SK-N-SH (cell line): ENCODE measurements at regions not wholly inside any gene's neighbourhood (a gene's known extent, or its start where the extent isn't known, plus 50 kb on each side); places are given as distances from the start of the nearest gene placed in this dataset.

Source experiments
- CTCF ChIA-PET: fragments of 300-600, 350-600 bp; formaldehyde crosslinking; extraction: SDS; loops from one replicate; lab custom pipeline; 2021; lab: Yijun Ruan, JAX
- POLR2A ChIA-PET: fragments of 350-600 bp; sonication (Branson Sonifier 250); formaldehyde crosslinking; extraction: SDS; loops from one replicate; lab custom pipeline; 2020; ENCODE audit warnings: antibody characterized with exemption, inconsistent platforms; lab: Yijun Ruan, JAX
- DNase-seq: peaks from one replicate; pipeline ENCODE4 v3.0.0; 2012
- H2AFZ ChIP-seq: fragments of 200-600 bp; sonication (generic); 2 replicates; pipeline ENCODE4 v1.8.1; 2016; ENCODE audit warnings: antibody characterized with exemption, mild to moderate bottlenecking, low read depth
- H3F3A ChIP-seq: fragments of 200-600 bp; sonication (generic); replicated peaks from 2 replicates; pipeline ENCODE3; 2016; ENCODE audit warnings: antibody characterized with exemption, mild to moderate bottlenecking; ENCODE audit not compliant: insufficient read depth
- H3K27ac ChIP-seq, 2 experiments: fragments of 200-500 bp in 1 of 2; fragments of 200-600 bp in 1 of 2; sonication (Bioruptor generic) in 1 of 2; sonication (generic), shearing (Covaris generic) in 1 of 2; 2 replicates each; pipeline versions ENCODE4 v1.5.1 to v1.6.1; 2014 to 2016; ENCODE audit warnings: low read depth in 2 of 2, inconsistent platforms in 1 of 2, low read length in 1 of 2, mild to moderate bottlenecking in 1 of 2, mixed read lengths in 1 of 2
- H3K27me3 ChIP-seq: fragments of 200-600 bp; sonication (generic), shearing (Covaris generic); 2 replicates; pipeline ENCODE4 v1.6.1; 2016; ENCODE audit warnings: mixed run types; ENCODE audit not compliant: insufficient read depth
- H3K36me3 ChIP-seq, 2 experiments: fragments of 200-500 bp in 1 of 2; fragments of 200-600 bp in 1 of 2; sonication (Bioruptor generic) in 1 of 2; sonication (generic) in 1 of 2; replicated peaks in 1 of 2; 2 replicates each; pipeline versions ENCODE3 to v1.5.1; 2014 to 2016; ENCODE audit warnings: low read length in 1 of 2, mild to moderate bottlenecking in 1 of 2; ENCODE audit not compliant: insufficient read depth in 2 of 2, control insufficient read depth in 1 of 2
- H3K4me1 ChIP-seq, 2 experiments: fragments of 200-500 bp in 1 of 2; fragments of 200-600 bp in 1 of 2; sonication (Bioruptor generic) in 1 of 2; sonication (generic), shearing (Covaris generic) in 1 of 2; 2 replicates each; pipeline versions ENCODE4 v1.5.1 to v1.6.1; 2014 to 2016; ENCODE audit warnings: low read depth in 1 of 2, low read length in 1 of 2, mixed run types in 1 of 2; ENCODE audit not compliant: insufficient read depth in 2 of 2, control insufficient read depth in 1 of 2
- H3K4me2 ChIP-seq: fragments of 200-600 bp; sonication (generic), shearing (Covaris generic); 2 replicates; pipeline ENCODE4 v1.6.1; 2017; ENCODE audit warnings: mixed run types
- H3K4me3 ChIP-seq, 2 experiments: fragments of 200-500 bp in 1 of 2; fragments of 200-600 bp in 1 of 2; sonication (Bioruptor generic) in 1 of 2; sonication (generic), shearing (Covaris generic) in 1 of 2; 2 replicates each; pipeline versions ENCODE4 v1.5.1 to v1.8.1; 2014 to 2016; ENCODE audit warnings: low read depth in 2 of 2, inconsistent platforms in 1 of 2, low read length in 1 of 2, mild to moderate bottlenecking in 1 of 2, mixed read lengths in 1 of 2, moderate library complexity in 1 of 2
- H3K79me2 ChIP-seq: fragments of 200-600 bp; sonication (generic); 2 replicates; pipeline ENCODE4 v1.8.1; 2017; ENCODE audit warnings: mild to moderate bottlenecking; ENCODE audit not compliant: insufficient read depth
- H3K9ac ChIP-seq: fragments of 200-600 bp; sonication (generic); 2 replicates; pipeline ENCODE4 v1.6.1; 2017; ENCODE audit warnings: mixed run types
- H3K9me2 ChIP-seq: fragments of 200-600 bp; sonication (generic); 2 replicates; pipeline ENCODE4 v1.6.1; 2017; ENCODE audit warnings: mixed run types
- H3K9me3 ChIP-seq: fragments of 200-600 bp; sonication (generic); 2 replicates; pipeline ENCODE4 v1.6.1; 2017; ENCODE audit warnings: mixed run types, mild to moderate bottlenecking, moderate library complexity
- H4K20me1 ChIP-seq: fragments of 200-600 bp; sonication (generic); 2 replicates; pipeline ENCODE4 v1.6.1; 2017; ENCODE audit warnings: mild to moderate bottlenecking, mixed run types; ENCODE audit not compliant: insufficient read depth
- CTCF ChIP-seq: fragments of 200-600 bp; sonication (generic); IDR thresholded peaks from 2 replicates; pipeline ENCODE4 v1.6.1; 2017; ENCODE audit warnings: antibody characterized with exemption, mild to moderate bottlenecking, moderate library complexity
- ELF1 ChIP-seq: IDR thresholded peaks from 2 replicates; pipeline ENCODE4 v1.4.0; 2012
- FOSL2 ChIP-seq: IDR thresholded peaks from 2 replicates; pipeline ENCODE4 v1.4.0; 2012; ENCODE audit warnings: low read depth, mild to moderate bottlenecking, moderate library complexity, borderline replicate concordance
- FOXJ3 ChIP-seq: sonication (generic); formaldehyde crosslinking; IDR thresholded peaks from 2 replicates; pipeline ENCODE4 v1.5.1; 2020; ENCODE audit warnings: mild to moderate bottlenecking, missing genetic modification reagents
- FOXM1 ChIP-seq: IDR thresholded peaks from 2 replicates; pipeline ENCODE4 v1.4.0; 2012; ENCODE audit warnings: low read depth, mild to moderate bottlenecking
- GABPA ChIP-seq: IDR thresholded peaks from 2 replicates; pipeline ENCODE4 v1.4.0; 2012; ENCODE audit warnings: low read depth, mild to moderate bottlenecking
- IRF3 ChIP-seq: fragments of 150-350 bp; IDR thresholded peaks from 2 replicates; pipeline ENCODE4 v1.6.1; 2016; ENCODE audit warnings: mild to moderate bottlenecking, low read depth, low read length
- JUND ChIP-seq: IDR thresholded peaks from 2 replicates; pipeline ENCODE4 v1.4.0; 2012
- MAX ChIP-seq: IDR thresholded peaks from 2 replicates; pipeline ENCODE4 v1.4.0; 2012; ENCODE audit warnings: low read depth
- MEF2A ChIP-seq: IDR thresholded peaks from 2 replicates; pipeline ENCODE4 v1.4.0; 2012; ENCODE audit warnings: low read depth, borderline replicate concordance
- MXI1 ChIP-seq: IDR thresholded peaks from 2 replicates; pipeline ENCODE4 v1.6.1; 2012; ENCODE audit warnings: mild to moderate bottlenecking, low read depth, low read length, improper control_type of control experiment
- NFIC ChIP-seq: IDR thresholded peaks from 2 replicates; pipeline ENCODE4 v1.4.0; 2012; ENCODE audit warnings: borderline replicate concordance
- NRF1 ChIP-seq: IDR thresholded peaks from 2 replicates; pipeline ENCODE4 v1.6.1; 2012; ENCODE audit warnings: low read depth, mild to moderate bottlenecking, low read length
- PBX3 ChIP-seq: IDR thresholded peaks from 2 replicates; pipeline ENCODE4; 2012
- POLR2AphosphoS5 ChIP-seq: IDR thresholded peaks from 2 replicates; pipeline ENCODE4 v1.6.1; 2012; ENCODE audit warnings: low read depth, low read length
- RAD21 ChIP-seq: IDR thresholded peaks from 2 replicates; pipeline ENCODE4 v1.6.1; 2012; ENCODE audit warnings: mild to moderate bottlenecking, low read length
- RCOR1 ChIP-seq: fragments of 150-350 bp; IDR thresholded peaks from 2 replicates; pipeline ENCODE4 v1.6.1; 2017; ENCODE audit warnings: antibody characterized with exemption, low read length
- RFX5 ChIP-seq: IDR thresholded peaks from 2 replicates; pipeline ENCODE4 v1.6.1; 2012; ENCODE audit warnings: mild to moderate bottlenecking, improper control_type of control experiment, low read length
- SIN3A ChIP-seq: IDR thresholded peaks from 2 replicates; pipeline ENCODE4 v1.6.1; 2012; ENCODE audit warnings: low read depth, mild to moderate bottlenecking, low read length, moderate library complexity, borderline replicate concordance
- TAF1 ChIP-seq: IDR thresholded peaks from 2 replicates; pipeline ENCODE4 v1.6.1; 2012; ENCODE audit warnings: low read depth, mild to moderate bottlenecking, low read length, moderate library complexity, borderline replicate concordance
- TCF12 ChIP-seq: IDR thresholded peaks from 2 replicates; pipeline ENCODE4 v1.4.0; 2012
- TEAD4 ChIP-seq: IDR thresholded peaks from 2 replicates; pipeline ENCODE4 v1.4.0; 2012; ENCODE audit warnings: mild to moderate bottlenecking, borderline replicate concordance; ENCODE audit not compliant: insufficient read depth
- YY1 ChIP-seq: IDR thresholded peaks from 2 replicates; pipeline ENCODE4 v1.4.0; 2012; ENCODE audit warnings: low read depth, mild to moderate bottlenecking
- ZBTB33 ChIP-seq: IDR thresholded peaks from 2 replicates; pipeline ENCODE4 v1.4.0; 2012; ENCODE audit warnings: low read depth, borderline replicate concordance
- WGBS: methylation state at CpG from one replicate; pipeline ENCODE4 v1.1.6; 2017; ENCODE audit warnings: low lambda C conversion rate; 5-methylcytosine and 5-hydroxymethylcytosine counted together

GRCh38 chr9:109913461-109913810 is 133.4 kb downstream of the PALM2AKAP2 start (continued):
- no peak for TF ChIP-seq PBX3
- no peak for TF ChIP-seq POLR2AphosphoS5
- no peak for TF ChIP-seq GABPA
- TF ChIP-seq FOXM1: no peak
- no peak for TF ChIP-seq ZBTB33
- no peak for TF ChIP-seq TCF12
- TF ChIP-seq JUND: no peak
- no peak for TF ChIP-seq YY1
- TF ChIP-seq FOSL2: no peak

GRCh38 chr9:109914280-109915027 is 134.5 kb downstream of the PALM2AKAP2 start:
- Histone ChIP-seq H3K4me3 (no peak overlapping the region), H3F3A (peaks cover 33% of the 10 kb centered on the region), H3K9me2 (no peaks in the 10 kb centered on the region), H3K27me3 (no peaks in the 10 kb centered on the region), H4K20me1 (no peaks in the 10 kb centered on the region), H2AFZ (no peak overlapping the region), H3K79me2 (peaks cover 34% of the 10 kb centered on the region), H3K4me1 (peaks cover 2 to 28% of the 10 kb centered on the region in 2 experiments; a peak in 3 of 4 replicates), H3K9ac (no peak overlapping the region), H3K9me3 (no peaks in the 10 kb centered on the region), H3K4me2 (no peak overlapping the region), H3K36me3 (no peaks in the 10 kb centered on the region), H3K27ac (peak overlapping the region in 1 of 2 experiments; percentile 91; a peak in 1 of 4 replicates)
- no peak for DNase-seq
- TF ChIP-seq TEAD4 (no peak), PBX3 (no peak), MEF2A (no peak), CTCF (no peak), FOXM1 (no peak), NFIC (no peak), FOXJ3 (CRISPR knock-in tag) (no peak), MXI1 (no peak), RFX5 (no peak), MAX (no peak), TAF1 (no peak), ELF1 (no peak), IRF3 (no peak), RCOR1 (no peak), SIN3A (no peak), JUND (no peak), NRF1 (no peak), RAD21 (no peak), POLR2AphosphoS5 (no peak)
- POLR2A ChIA-PET: no interaction called here
- CTCF ChIA-PET: interaction anchor here (0.6 to 3.5 kb wide), 2 partner anchors 11 to 547 kb away, joined by 3 to 28 read pairs; no protein-coding TSS in a partner anchor
- 94% methylated on average over 4 of the region's 4 CpGs for WGBS
